Endothelial cell of umbilical vein (primary cell): ENCODE measurements at regions not wholly inside any gene's neighbourhood (a gene's known extent, or its start where the extent isn't known, plus 50 kb on each side); places are given as distances from the start of the nearest gene placed in this dataset.

ENCODE experiments used
- BruUV-seq: library from RNA; stranded (reverse); fragments of 400-500 nt; replicated peaks from 2 replicates; lab custom pipeline; 2021; lab: Mats Ljungman, UMichigan
- CTCF ChIA-PET: fragments of 300-600, 350-600 bp; sonication (Branson Sonifier 250); formaldehyde crosslinking; loops from one replicate; lab custom pipeline; 2021; ENCODE audit warnings: antibody characterized with exemption, inconsistent platforms; lab: Charles Lee
- POLR2A ChIA-PET: fragments of 300-600, 350-600 bp; sonication (Branson Sonifier 250); formaldehyde crosslinking; loops from one replicate; lab custom pipeline; 2021; ENCODE audit warnings: antibody characterized with exemption, inconsistent platforms; lab: Charles Lee
- DNase-seq: peaks from one replicate; pipeline ENCODE4 v3.0.0-alpha.2; 2011; ENCODE audit warnings: low read depth, low spot score
- FAIRE-seq: peaks from 2 replicates; lab custom pipeline; 2011; peaks lifted over from hg19 to GRCh38; lab: Jason Lieb, UNC
- H2AFZ ChIP-seq: 2 replicates; pipeline ENCODE4 v1.6.0; 2012; ENCODE audit warnings: low read depth, low read length, control low read depth, inconsistent platforms
- H3K27ac ChIP-seq: 2 replicates; pipeline ENCODE4 v1.5.1; 2011; ENCODE audit warnings: low read depth, mild to moderate bottlenecking, control low read depth, low read length, moderate library complexity; ENCODE audit not compliant: insufficient read depth
- H3K27me3 ChIP-seq, 2 experiments: 2 replicates each; pipeline versions ENCODE4 v1.6.0 to v1.6.1; 2011; ENCODE audit warnings: low read length in 2 of 2, mixed read lengths in 1 of 2; ENCODE audit not compliant: control insufficient read depth in 2 of 2, insufficient read depth in 2 of 2
- H3K36me3 ChIP-seq, 2 experiments: 2 replicates in 1 of 2; 3 replicates in 1 of 2; pipeline ENCODE4 v1.5.1; 2011; ENCODE audit warnings: low read length in 2 of 2, mild to moderate bottlenecking in 1 of 2, moderate library complexity in 1 of 2; ENCODE audit not compliant: control insufficient read depth in 2 of 2, insufficient read depth in 2 of 2; ENCODE audit errors: extremely low read depth in 1 of 2
- H3K4me1 ChIP-seq: 3 replicates; pipeline ENCODE4 v1.5.1; 2011; ENCODE audit warnings: mild to moderate bottlenecking, low read length; ENCODE audit not compliant: control insufficient read depth, insufficient read depth; ENCODE audit errors: extremely low read depth
- H3K4me2 ChIP-seq: 2 replicates; pipeline ENCODE4 v1.6.1; 2011; ENCODE audit warnings: low read length, control low read depth, mixed read lengths; ENCODE audit not compliant: insufficient read depth
- H3K4me3 ChIP-seq, 3 experiments: fragments of 200-600 bp in 1 of 3; sonication (generic), shearing (Covaris generic) in 1 of 3; replicated peaks in 1 of 3; 2 replicates each; pipeline ENCODE4 v1.5.1; 2011 to 2016; ENCODE audit warnings: control low read depth in 3 of 3, low read length in 3 of 3, mild to moderate bottlenecking in 2 of 3, inconsistent platforms in 1 of 3, low read depth in 1 of 3, moderate library complexity in 1 of 3; ENCODE audit not compliant: insufficient read depth in 1 of 3
- H3K79me2 ChIP-seq: 2 replicates; pipeline ENCODE4 v1.6.0; 2012; ENCODE audit warnings: low read length, inconsistent platforms; ENCODE audit not compliant: control insufficient read depth, insufficient read depth
- H3K9ac ChIP-seq: replicated peaks from 2 replicates; pipeline ENCODE3; 2011; ENCODE audit warnings: low read length, control low read depth; ENCODE audit not compliant: insufficient read depth; ENCODE audit errors: extremely low read depth
- H3K9me1 ChIP-seq: replicated peaks from 3 replicates; pipeline ENCODE4 v1.6.0; 2011; ENCODE audit warnings: mild to moderate bottlenecking, low read length; ENCODE audit not compliant: control insufficient read depth, insufficient read depth; ENCODE audit errors: extremely low read depth
- H3K9me3 ChIP-seq: replicated peaks from 2 replicates; pipeline ENCODE4 v1.5.1; 2012; ENCODE audit warnings: low read length, inconsistent platforms; ENCODE audit not compliant: control insufficient read depth, insufficient read depth
- H4K20me1 ChIP-seq: replicated peaks from 2 replicates; pipeline ENCODE3; 2011; ENCODE audit warnings: mild to moderate bottlenecking, low read length; ENCODE audit not compliant: control insufficient read depth, insufficient read depth; ENCODE audit errors: extremely low read depth
- CTCF ChIP-seq, 2 donors: IDR thresholded peaks; 1 replicate in 1 of 2; 2 replicates in 1 of 2; pipeline ENCODE4 v1.5.1; 2011; ENCODE audit warnings: low read length in 2 of 2, mild to moderate bottlenecking in 2 of 2, moderate library complexity in 2 of 2, control low read depth in 1 of 2, inconsistent platforms in 1 of 2, low read depth in 1 of 2; ENCODE audit not compliant: insufficient read depth in 1 of 2; ENCODE audit errors: extremely low read depth in 1 of 2
- EZH2 ChIP-seq: IDR thresholded peaks from 2 replicates; pipeline ENCODE4 v1.6.1; 2012; ENCODE audit warnings: borderline replicate concordance, low read depth, mild to moderate bottlenecking, moderate library complexity, low read length, inconsistent platforms; ENCODE audit not compliant: severe bottlenecking
- GATA2 ChIP-seq: IDR thresholded peaks from 2 replicates; pipeline ENCODE4 v1.7.0; 2011; ENCODE audit warnings: low read depth, mild to moderate bottlenecking, moderate library complexity, mixed read lengths, low read length; ENCODE audit not compliant: insufficient read length, insufficient read depth
- MAX ChIP-seq: IDR thresholded peaks from 2 replicates; pipeline ENCODE4 v1.6.1; 2011; ENCODE audit not compliant: insufficient read depth, insufficient read length
- MYC ChIP-seq: IDR thresholded peaks from one replicate; pipeline ENCODE4 v1.6.1; 2011; ENCODE audit warnings: mild to moderate bottlenecking, low read depth, low read length
- POLR2A ChIP-seq: IDR thresholded peaks from 2 replicates; pipeline ENCODE4 v1.6.1; 2012; ENCODE audit warnings: low read depth, mild to moderate bottlenecking, control low read depth, low read length
- POLR2AphosphoS5 ChIP-seq: IDR thresholded peaks from 2 replicates; pipeline ENCODE4 v1.6.1; 2012; ENCODE audit warnings: low read depth, mild to moderate bottlenecking, control low read depth, low read length, moderate library complexity; ENCODE audit not compliant: insufficient read depth
- dilution Hi-C: fragments of 300-500 bp; cut with MboI; formaldehyde crosslinking; loops from one replicate; pipeline ENCODE4 v1.15.0; 2019; ENCODE audit warnings: low sequenced_read_pairs; ENCODE audit not compliant: extremely low pct_ligation_motif_present
- intact Hi-C: fragments of 100-400 bp; cut with micrococcal nuclease; formaldehyde crosslinking; loops from one replicate; pipeline ENCODE4 v1.10.0; 2022

GRCh38 chr3:64773137-64773536 lies 85.3 kb upstream of the ADAMTS9 start:
- ChIA-PET POLR2A (no interaction called here), CTCF (no interaction called here)
- intact Hi-C loops: no loop called here
- Histone ChIP-seq H3K79me2 (no peaks in the 10 kb centered on the region), H3K36me3 (no peaks in the 10 kb centered on the region), H3K27ac (no peak overlapping the region), H3K9ac (no peak overlapping the region), H2AFZ (no peak overlapping the region), H3K9me1 (no peaks in the 10 kb centered on the region), H3K4me2 (no peak overlapping the region), H3K27me3 (no peaks in the 10 kb centered on the region), H3K4me3 (no peak overlapping the region), H4K20me1 (no peaks in the 10 kb centered on the region), H3K4me1 (no peaks in the 10 kb centered on the region), H3K9me3 (no peaks in the 10 kb centered on the region)
- FAIRE-seq (no peak), DNase-seq (no peak)
- TF ChIP-seq POLR2A (no peak), MYC (no peak), MAX (no peak), CTCF (IDR thresholded peaks at IDR 0.05; ENCODE audit: extremely low read depth in 1 of 2, insufficient read depth in 1 of 2, low read depth in 1 of 2, low read length in 2 of 2) (no peak), GATA2 (no peak), POLR2AphosphoS5 (no peak), EZH2 (no peak)
- BruUV-seq: no TSS peak
- dilution Hi-C loops: no loop called here
